WTC11 (cell line): ENCODE measurements at regions not wholly inside any gene's neighbourhood (a gene's known extent, or its start where the extent isn't known, plus 50 kb on each side); places are given as distances from the start of the nearest gene placed in this dataset.

Experiments used
- CBFB ChIP-seq: sonication (generic); formaldehyde crosslinking; IDR thresholded peaks from 2 replicates; pipeline ENCODE4 v1.8.1; 2022; ENCODE audit warnings: mild to moderate bottlenecking, low read depth, missing genetic modification reagents
- CREB1 ChIP-seq: sonication (generic); formaldehyde crosslinking; IDR thresholded peaks from 2 replicates; pipeline ENCODE4 v1.8.0; 2023; ENCODE audit warnings: mild to moderate bottlenecking, missing genetic modification reagents
- FOXP4 ChIP-seq: sonication (generic); formaldehyde crosslinking; IDR thresholded peaks from 2 replicates; pipeline ENCODE4 v1.8.0; 2022; ENCODE audit warnings: mild to moderate bottlenecking, missing genetic modification reagents
- JUN ChIP-seq: sonication (generic); formaldehyde crosslinking; IDR thresholded peaks from 2 replicates; pipeline ENCODE4 v1.8.0; 2023; ENCODE audit warnings: mild to moderate bottlenecking, missing genetic modification reagents
- MAX ChIP-seq: sonication (generic); formaldehyde crosslinking; IDR thresholded peaks from 2 replicates; pipeline ENCODE4 v1.8.0; 2022; ENCODE audit warnings: mild to moderate bottlenecking, missing genetic modification reagents
- MXD4 ChIP-seq: fragments of 250-450 bp; sonication (Bioruptor Pico); IDR thresholded peaks from 2 replicates; pipeline ENCODE4 v1.8.0; 2021; ENCODE audit warnings: mild to moderate bottlenecking, moderate library complexity, borderline replicate concordance
- NR2C2 ChIP-seq: sonication (generic); formaldehyde crosslinking; IDR thresholded peaks from 2 replicates; pipeline ENCODE4 v1.8.0; 2022; ENCODE audit warnings: mild to moderate bottlenecking, missing genetic modification reagents
- NR3C1 ChIP-seq: sonication (generic); formaldehyde crosslinking; conservative IDR thresholded peaks from 2 replicates; pipeline ENCODE4 v1.8.1; 2023; ENCODE audit warnings: low read depth, mild to moderate bottlenecking, missing genetic modification reagents
- TEAD4 ChIP-seq: sonication (generic); formaldehyde crosslinking; IDR thresholded peaks from 2 replicates; pipeline ENCODE4 v1.8.0; 2022; ENCODE audit warnings: mild to moderate bottlenecking, missing genetic modification reagents
- ZNF138 ChIP-seq: sonication (generic); formaldehyde crosslinking; conservative IDR thresholded peaks from 2 replicates; pipeline ENCODE4 v1.8.1; 2022; ENCODE audit warnings: mild to moderate bottlenecking, moderate library complexity, missing genetic modification reagents
- ZNF232 ChIP-seq: sonication (generic); formaldehyde crosslinking; IDR thresholded peaks from 2 replicates; pipeline ENCODE4 v1.8.0; 2022; ENCODE audit warnings: mild to moderate bottlenecking, missing genetic modification reagents
- TF ChIP-seq, protein P1 (sequence below): fragments of 200-600 bp; IDR thresholded peaks from 2 replicates; pipeline ENCODE4 v1.8.0; 2022; ENCODE audit warnings: antibody characterized with exemption
- TF ChIP-seq, protein P2 (sequence below): sonication (generic); formaldehyde crosslinking; IDR thresholded peaks from 2 replicates; pipeline ENCODE4 v1.8.0; 2022; ENCODE audit warnings: missing genetic modification reagents
- TF ChIP-seq, protein P3 (sequence below): sonication (generic); formaldehyde crosslinking; IDR thresholded peaks from 2 replicates; pipeline ENCODE4 v1.8.1; 2023; ENCODE audit warnings: mild to moderate bottlenecking, missing genetic modification reagents

DNA sequence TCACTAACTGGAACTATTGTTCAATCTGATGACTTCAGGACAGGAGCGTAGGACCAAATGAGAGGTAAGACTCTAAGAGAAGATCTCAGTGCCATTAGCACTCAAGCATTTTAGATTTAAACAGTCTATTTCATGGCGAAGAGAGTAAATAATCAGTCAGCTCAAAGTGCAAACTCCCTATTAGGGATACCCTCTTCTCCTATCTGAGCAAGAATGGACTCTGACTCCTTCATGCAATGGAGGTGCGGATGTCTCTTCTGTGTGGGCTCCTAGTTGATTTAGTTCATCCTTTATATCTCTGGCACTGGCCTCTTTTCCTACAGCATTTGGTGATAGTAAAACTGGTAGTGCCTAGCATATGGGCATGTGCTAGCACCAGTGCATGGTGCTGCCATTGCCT, 144.6 kb downstream of the SMC2 start:
- TF ChIP-seq, protein P1, sequence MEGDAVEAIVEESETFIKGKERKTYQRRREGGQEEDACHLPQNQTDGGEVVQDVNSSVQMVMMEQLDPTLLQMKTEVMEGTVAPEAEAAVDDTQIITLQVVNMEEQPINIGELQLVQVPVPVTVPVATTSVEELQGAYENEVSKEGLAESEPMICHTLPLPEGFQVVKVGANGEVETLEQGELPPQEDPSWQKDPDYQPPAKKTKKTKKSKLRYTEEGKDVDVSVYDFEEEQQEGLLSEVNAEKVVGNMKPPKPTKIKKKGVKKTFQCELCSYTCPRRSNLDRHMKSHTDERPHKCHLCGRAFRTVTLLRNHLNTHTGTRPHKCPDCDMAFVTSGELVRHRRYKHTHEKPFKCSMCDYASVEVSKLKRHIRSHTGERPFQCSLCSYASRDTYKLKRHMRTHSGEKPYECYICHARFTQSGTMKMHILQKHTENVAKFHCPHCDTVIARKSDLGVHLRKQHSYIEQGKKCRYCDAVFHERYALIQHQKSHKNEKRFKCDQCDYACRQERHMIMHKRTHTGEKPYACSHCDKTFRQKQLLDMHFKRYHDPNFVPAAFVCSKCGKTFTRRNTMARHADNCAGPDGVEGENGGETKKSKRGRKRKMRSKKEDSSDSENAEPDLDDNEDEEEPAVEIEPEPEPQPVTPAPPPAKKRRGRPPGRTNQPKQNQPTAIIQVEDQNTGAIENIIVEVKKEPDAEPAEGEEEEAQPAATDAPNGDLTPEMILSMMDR = no peak
- TF ChIP-seq NR3C1 (CRISPR knock-in tag) = no peak
- no peak for TF ChIP-seq JUN (CRISPR knock-in tag)
- no peak for TF ChIP-seq CREB1
- TF ChIP-seq MAX = no peak
- no peak for TF ChIP-seq CBFB (CRISPR knock-in tag)
- no peak for TF ChIP-seq TEAD4 (CRISPR knock-in tag)
- TF ChIP-seq, protein P2, sequence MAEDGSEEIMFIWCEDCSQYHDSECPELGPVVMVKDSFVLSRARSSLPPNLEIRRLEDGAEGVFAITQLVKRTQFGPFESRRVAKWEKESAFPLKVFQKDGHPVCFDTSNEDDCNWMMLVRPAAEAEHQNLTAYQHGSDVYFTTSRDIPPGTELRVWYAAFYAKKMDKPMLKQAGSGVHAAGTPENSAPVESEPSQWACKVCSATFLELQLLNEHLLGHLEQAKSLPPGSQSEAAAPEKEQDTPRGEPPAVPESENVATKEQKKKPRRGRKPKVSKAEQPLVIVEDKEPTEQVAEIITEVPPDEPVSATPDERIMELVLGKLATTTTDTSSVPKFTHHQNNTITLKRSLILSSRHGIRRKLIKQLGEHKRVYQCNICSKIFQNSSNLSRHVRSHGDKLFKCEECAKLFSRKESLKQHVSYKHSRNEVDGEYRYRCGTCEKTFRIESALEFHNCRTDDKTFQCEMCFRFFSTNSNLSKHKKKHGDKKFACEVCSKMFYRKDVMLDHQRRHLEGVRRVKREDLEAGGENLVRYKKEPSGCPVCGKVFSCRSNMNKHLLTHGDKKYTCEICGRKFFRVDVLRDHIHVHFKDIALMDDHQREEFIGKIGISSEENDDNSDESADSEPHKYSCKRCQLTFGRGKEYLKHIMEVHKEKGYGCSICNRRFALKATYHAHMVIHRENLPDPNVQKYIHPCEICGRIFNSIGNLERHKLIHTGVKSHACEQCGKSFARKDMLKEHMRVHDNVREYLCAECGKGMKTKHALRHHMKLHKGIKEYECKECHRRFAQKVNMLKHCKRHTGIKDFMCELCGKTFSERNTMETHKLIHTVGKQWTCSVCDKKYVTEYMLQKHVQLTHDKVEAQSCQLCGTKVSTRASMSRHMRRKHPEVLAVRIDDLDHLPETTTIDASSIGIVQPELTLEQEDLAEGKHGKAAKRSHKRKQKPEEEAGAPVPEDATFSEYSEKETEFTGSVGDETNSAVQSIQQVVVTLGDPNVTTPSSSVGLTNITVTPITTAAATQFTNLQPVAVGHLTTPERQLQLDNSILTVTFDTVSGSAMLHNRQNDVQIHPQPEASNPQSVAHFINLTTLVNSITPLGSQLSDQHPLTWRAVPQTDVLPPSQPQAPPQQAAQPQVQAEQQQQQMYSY (CRISPR knock-in tag) = no peak
- TF ChIP-seq ZNF232 (CRISPR knock-in tag) = no peak
- TF ChIP-seq ZNF138 (CRISPR knock-in tag) = no peak
- TF ChIP-seq, protein P3, sequence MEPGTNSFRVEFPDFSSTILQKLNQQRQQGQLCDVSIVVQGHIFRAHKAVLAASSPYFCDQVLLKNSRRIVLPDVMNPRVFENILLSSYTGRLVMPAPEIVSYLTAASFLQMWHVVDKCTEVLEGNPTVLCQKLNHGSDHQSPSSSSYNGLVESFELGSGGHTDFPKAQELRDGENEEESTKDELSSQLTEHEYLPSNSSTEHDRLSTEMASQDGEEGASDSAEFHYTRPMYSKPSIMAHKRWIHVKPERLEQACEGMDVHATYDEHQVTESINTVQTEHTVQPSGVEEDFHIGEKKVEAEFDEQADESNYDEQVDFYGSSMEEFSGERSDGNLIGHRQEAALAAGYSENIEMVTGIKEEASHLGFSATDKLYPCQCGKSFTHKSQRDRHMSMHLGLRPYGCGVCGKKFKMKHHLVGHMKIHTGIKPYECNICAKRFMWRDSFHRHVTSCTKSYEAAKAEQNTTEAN = no peak
- no peak for TF ChIP-seq MXD4 (CRISPR knock-in tag)
- no peak for TF ChIP-seq FOXP4 (CRISPR knock-in tag)
- no peak for TF ChIP-seq NR2C2 (CRISPR knock-in tag)
